T-cell (primary cell): ENCODE measurements at regions not wholly inside any gene's neighbourhood (a gene's known extent, or its start where the extent isn't known, plus 50 kb on each side); places are given as distances from the start of the nearest gene placed in this dataset.

Experiments used
- ATAC-seq, 4 experiments: fragments of 200-7000 bp in 3 of 4; fragments of 150-1000 bp in 1 of 4; cut with Tn5 transposase; replicated peaks in 1 of 4; 1 replicate in 3 of 4; 2 replicates in 1 of 4; pipeline ENCODE4 v1.10.0; 2021; ENCODE audit warnings: moderate library complexity in 3 of 4, mild to moderate bottlenecking in 2 of 4, moderate number of reproducible peaks in 1 of 4
- CTCF ChIA-PET, 2 donors: fragments of 300-600 bp; sonication (Branson Sonifier 250); formaldehyde crosslinking; loops; one replicate each; lab custom pipeline; 2022; ENCODE audit warnings: antibody characterized with exemption in 2 of 2; lab: Charles Lee
- POLR2A ChIA-PET, 2 donors: fragments of 300-600 bp; sonication (Branson Sonifier 250); formaldehyde crosslinking; loops; one replicate each; lab custom pipeline; 2022; ENCODE audit warnings: antibody characterized with exemption in 2 of 2; lab: Charles Lee
- DNase-seq, 35 experiments: peaks; one replicate each; pipeline versions ENCODE4 v3.0.0 to v3.0.0-alpha.2; 2013 to 2023
- H3K27ac ChIP-seq: one replicate; pipeline ENCODE4 v1.5.1; 2013; ENCODE audit warnings: low read length
- H3K27me3 ChIP-seq, 2 experiments: replicated peaks in 1 of 2; 1 replicate in 1 of 2; 2 replicates in 1 of 2; pipeline versions ENCODE4 v1.6.1 to v1.7.0; 2013; ENCODE audit warnings: low read length in 1 of 2, mixed read lengths in 1 of 2; ENCODE audit not compliant: control insufficient read depth in 2 of 2, insufficient read depth in 2 of 2; ENCODE audit errors: extremely low read depth in 1 of 2
- H3K36me3 ChIP-seq, 2 donors: 1 replicate in 1 of 2; 2 replicates in 1 of 2; pipeline versions ENCODE4 v1.6.1 to v1.7.0; 2013; ENCODE audit warnings: low read length in 1 of 2; ENCODE audit not compliant: control insufficient read depth in 2 of 2, insufficient read depth in 1 of 2; ENCODE audit errors: extremely low read depth in 1 of 2
- H3K4me1 ChIP-seq, 2 experiments: 1 replicate in 1 of 2; 2 replicates in 1 of 2; pipeline versions ENCODE4 v1.6.1 to v1.7.0; 2013; ENCODE audit warnings: low read length in 2 of 2, mixed read lengths in 1 of 2; ENCODE audit not compliant: insufficient read depth in 2 of 2, control insufficient read depth in 1 of 2; ENCODE audit errors: extremely low read depth in 1 of 2
- H3K4me3 ChIP-seq, 2 donors: 1 replicate in 1 of 2; 2 replicates in 1 of 2; pipeline versions ENCODE4 v1.5.1 to v1.7.0; 2013; ENCODE audit warnings: mild to moderate bottlenecking in 2 of 2, low read length in 1 of 2, moderate library complexity in 1 of 2; ENCODE audit not compliant: control insufficient read depth in 1 of 2; ENCODE audit errors: extremely low read depth in 1 of 2
- H3K9me3 ChIP-seq: 2 replicates; pipeline ENCODE4 v1.7.0; 2013
- H3K27ac Mint-ChIP-seq, 2 donors: one replicate each; pipeline ENCODE4 v1.8.0; 2020 to 2021; ENCODE audit warnings: mild to moderate bottlenecking in 2 of 2, mixed read lengths in 2 of 2
- H3K27me3 Mint-ChIP-seq, 2 donors: one replicate each; pipeline ENCODE4 v1.8.0; 2021 to 2022; ENCODE audit warnings: mixed read lengths in 2 of 2
- H3K36me3 Mint-ChIP-seq: one replicate; pipeline ENCODE4 v1.8.0; 2021; ENCODE audit warnings: mixed read lengths
- H3K4me1 Mint-ChIP-seq, 3 donors: one replicate each; pipeline ENCODE4 v1.8.0; 2020 to 2022; ENCODE audit warnings: mixed read lengths in 3 of 3, mild to moderate bottlenecking in 1 of 3
- H3K4me3 Mint-ChIP-seq, 3 donors: one replicate each; pipeline ENCODE4 v1.8.0; 2020 to 2022; ENCODE audit warnings: mild to moderate bottlenecking in 3 of 3, mixed read lengths in 3 of 3, moderate library complexity in 3 of 3
- H3K9me3 Mint-ChIP-seq, 3 donors: one replicate each; pipeline ENCODE4 v1.8.0; 2020 to 2022; ENCODE audit warnings: mixed read lengths in 3 of 3
- WGBS: methylation state at CpG from one replicate; pipeline ENCODE4 v1.1.5; 2013; ENCODE audit warnings: missing lambda C conversion rate; ENCODE audit not compliant: insufficient coverage; 5-methylcytosine and 5-hydroxymethylcytosine counted together

- H3K4me3 ChIP-seq: no peak overlapping the region
- Mint-ChIP-seq H3K36me3 (peaks cover 6% of the 10 kb centered on the region), H3K9me3 (peaks cover 0 to 4% (median 0%) of the 10 kb centered on the region in 3 donors), H3K27me3 (peaks cover 1 to 3% of the 10 kb centered on the region in 2 donors), H3K4me1 (peaks cover 0 to 2% (median 0%) of the 10 kb centered on the region in 3 donors), H3K27ac (no peak overlapping the region), H3K4me3 (no peak overlapping the region)
- CTCF ChIA-PET: no interaction called here
- WGBS: no CpG with 5 or more reads among the region's 3 CpGs
- DNase-seq (no peak), ATAC-seq (no peak)
- no peaks in the 10 kb centered on the region for H3K27me3 ChIP-seq
- no peaks in the 10 kb centered on the region for H3K36me3 ChIP-seq
- H3K4me1 ChIP-seq: no peaks in the 10 kb centered on the region
- H3K9me3 ChIP-seq: no peaks in the 10 kb centered on the region
- POLR2A ChIA-PET: interaction anchor here in 1 of 2 donors (0.7 kb wide), 1 partner anchor 337 kb away, joined by 3 read pairs; no protein-coding TSS in a partner anchor
- no peak overlapping the region for H3K27ac ChIP-seq
Observed at GRCh38 chr13:47865883-47866282, 135.2 kb downstream of the SUCLA2 start.

- peaks cover 4% of the 10 kb centered on the region for H3K36me3 Mint-ChIP-seq
- ATAC-seq: no peak
- H3K4me1 Mint-ChIP-seq: peaks cover 0 to 2% (median 0%) of the 10 kb centered on the region in 3 donors
- CTCF ChIA-PET: interaction anchor here in 1 of 2 donors (0.9 kb wide), 1 partner anchor 45 kb away, joined by 3 read pairs; no protein-coding TSS in a partner anchor
- no peak overlapping the region for H3K4me3 ChIP-seq
- no peaks in the 10 kb centered on the region for H3K9me3 ChIP-seq
- POLR2A ChIA-PET: interaction anchor here in 1 of 2 donors (0.6 kb wide), 1 partner anchor 902 kb away, joined by 3 read pairs; no protein-coding TSS in a partner anchor
- H3K9me3 Mint-ChIP-seq: peaks cover 0 to 4% (median 0%) of the 10 kb centered on the region in 3 donors
- no peaks in the 10 kb centered on the region for H3K36me3 ChIP-seq
- no peak for DNase-seq
- H3K27me3 ChIP-seq: no peaks in the 10 kb centered on the region
- no peak overlapping the region for H3K27ac ChIP-seq
- no peak overlapping the region for H3K27ac Mint-ChIP-seq
- H3K4me3 Mint-ChIP-seq: no peak overlapping the region
- WGBS: no CpG with 5 or more reads among the region's 3 CpGs
- H3K4me1 ChIP-seq: no peaks in the 10 kb centered on the region
- peaks cover 3% of the 10 kb centered on the region in 2 donors for H3K27me3 Mint-ChIP-seq
Observed at GRCh38 chr13:47862841-47863240, 138.2 kb downstream of the SUCLA2 start.

GRCh38 chr13:47859165-47859564 lies 141.9 kb downstream of the SUCLA2 start:
- no peak overlapping the region for H3K27ac ChIP-seq
- CTCF ChIA-PET: interaction anchor here in 1 of 2 donors (0.6 kb wide), 1 partner anchor 23 kb away, joined by 3 read pairs; no protein-coding TSS in a partner anchor

GRCh38 chr13:47858042-47859025 lies 142.7 kb downstream of the SUCLA2 start:
- DNase-seq: no peak
- H3K9me3 Mint-ChIP-seq: peaks cover 0 to 4% (median 0%) of the 10 kb centered on the region in 3 donors
- H3K4me3 ChIP-seq: no peak overlapping the region
- WGBS: 84% methylated on average over 3 of the region's 9 CpGs
- H3K36me3 Mint-ChIP-seq: peaks cover 4% of the 10 kb centered on the region
- ChIA-PET POLR2A (interaction anchor here (0.5 to 1.0 kb wide), 2 partner anchors 9 to 874 kb away, joined by 3 to 5 read pairs; no protein-coding TSS in a partner anchor), CTCF (interaction anchor here (0.5 to 0.8 kb wide), 3 partner anchors 21 to 87 kb away, joined by 3 to 8 read pairs (median 3); no protein-coding TSS in a partner anchor)
- no peaks in the 10 kb centered on the region for H3K4me1 ChIP-seq
- no peaks in the 10 kb centered on the region for H3K9me3 ChIP-seq
- no peaks in the 10 kb centered on the region for H3K36me3 ChIP-seq
- no peak overlapping the region for H3K4me3 Mint-ChIP-seq
- no peaks in the 10 kb centered on the region for H3K4me1 Mint-ChIP-seq
- ATAC-seq: no peak
- H3K27me3 ChIP-seq: no peaks in the 10 kb centered on the region
- H3K27ac Mint-ChIP-seq: no peak overlapping the region
- H3K27ac ChIP-seq: no peak overlapping the region
- peaks cover 3% of the 10 kb centered on the region in 2 donors for H3K27me3 Mint-ChIP-seq

More at GRCh38 chr13:47859165-47859564, 141.9 kb downstream of the SUCLA2 start:
- Mint-ChIP-seq H3K4me3 (no peak overlapping the region), H3K9me3 (peaks cover 0 to 4% (median 0%) of the 10 kb centered on the region in 3 donors), H3K27ac (no peak overlapping the region), H3K4me1 (no peaks in the 10 kb centered on the region), H3K36me3 (peaks cover 4% of the 10 kb centered on the region), H3K27me3 (peaks cover 3% of the 10 kb centered on the region in 2 donors)
- H3K27me3 ChIP-seq: no peaks in the 10 kb centered on the region
- H3K9me3 ChIP-seq: no peaks in the 10 kb centered on the region
- no peaks in the 10 kb centered on the region for H3K36me3 ChIP-seq
- WGBS: no CpG with 5 or more reads among the region's 1 CpG
- POLR2A ChIA-PET: interaction anchor here in 1 of 2 donors (0.5 kb wide), 1 partner anchor 873 kb away, joined by 3 read pairs; no protein-coding TSS in a partner anchor
- H3K4me3 ChIP-seq: no peak overlapping the region
- ATAC-seq: no peak
- no peak for DNase-seq
- no peaks in the 10 kb centered on the region for H3K4me1 ChIP-seq

GRCh38 chr13:47853236-47853635 lies 147.8 kb downstream of the SUCLA2 start:
- no peak overlapping the region for H3K4me3 ChIP-seq
- ChIA-PET POLR2A (no interaction called here), CTCF (no interaction called here)
- Mint-ChIP-seq H3K4me3 (no peak overlapping the region), H3K36me3 (no peaks in the 10 kb centered on the region), H3K27ac (no peak overlapping the region), H3K27me3 (peaks cover 3 to 11% of the 10 kb centered on the region in 2 donors), H3K9me3 (peaks cover 0 to 6% (median 5%) of the 10 kb centered on the region in 3 donors), H3K4me1 (no peaks in the 10 kb centered on the region)
- WGBS: no CpG with 5 or more reads among the region's 1 CpG
- ATAC-seq (no peak), DNase-seq (no peak)
- H3K27me3 ChIP-seq: peaks cover 0 to 3% of the 10 kb centered on the region in 2 experiments
- no peaks in the 10 kb centered on the region for H3K4me1 ChIP-seq
- no peaks in the 10 kb centered on the region for H3K9me3 ChIP-seq
- H3K36me3 ChIP-seq: no peaks in the 10 kb centered on the region
- no peak overlapping the region for H3K27ac ChIP-seq

- Histone ChIP-seq H3K9me3 (no peaks in the 10 kb centered on the region), H3K36me3 (no peaks in the 10 kb centered on the region), H3K4me1 (no peaks in the 10 kb centered on the region), H3K4me3 (no peak overlapping the region), H3K27ac (no peak overlapping the region), H3K27me3 (no peaks in the 10 kb centered on the region)
- H3K9me3 Mint-ChIP-seq: peaks cover 0 to 6% (median 5%) of the 10 kb centered on the region in 3 donors
- ChIA-PET POLR2A (no interaction called here), CTCF (no interaction called here)
- H3K4me3 Mint-ChIP-seq: no peak overlapping the region
- H3K27ac Mint-ChIP-seq: no peak overlapping the region
- H3K4me1 Mint-ChIP-seq: no peaks in the 10 kb centered on the region
- ATAC-seq (no peak), DNase-seq (no peak)
- no CpG with 5 or more reads among the region's 4 CpGs for WGBS
- H3K27me3 Mint-ChIP-seq: peaks cover 3 to 11% of the 10 kb centered on the region in 2 donors
- H3K36me3 Mint-ChIP-seq: no peaks in the 10 kb centered on the region
Observed at GRCh38 chr13:47846886-47847285, 154.2 kb downstream of the SUCLA2 start.
